OCI-LY1 (cell line): ENCODE measurements at regions not wholly inside any gene's neighbourhood (a gene's known extent, or its start where the extent isn't known, plus 50 kb on each side); places are given as distances from the start of the nearest gene placed in this dataset.

Source experiments
- CTCF ChIP-seq: fragments of 200-600 bp; sonication (generic), shearing (Covaris generic); IDR thresholded peaks from 2 replicates; pipeline ENCODE4 v1.5.1; 2017; ENCODE audit warnings: mild to moderate bottlenecking, antibody characterized with exemption, low read length, moderate library complexity, mixed read lengths
- EZH2 ChIP-seq: fragments of 200-600 bp; sonication (generic), shearing (Covaris generic); IDR thresholded peaks from 2 replicates; pipeline ENCODE4 v1.8.0; 2017; ENCODE audit warnings: borderline replicate concordance, mixed run types, mild to moderate bottlenecking, antibody characterized with exemption, low read length, moderate library complexity, mixed read lengths

GRCh38 chr12:4829793-4830162, 79.9 kb upstream of the KCNA1 start:
- TF ChIP-seq CTCF = no peak
- no peak for TF ChIP-seq EZH2
